GM19023 (cell line): ENCODE measurements at regions not wholly inside any gene's neighbourhood (a gene's known extent, or its start where the extent isn't known, plus 50 kb on each side); places are given as distances from the start of the nearest gene placed in this dataset.
"Not testable (repeated sequence)": the region's sequence is repeated elsewhere in the genome, so short reads cannot be mapped to it uniquely, and the experiment has no call there.

Experiments used
- ATAC-seq: cut with Tn5 transposase; IDR thresholded peaks from one replicate; pipeline ENCODE4 v1.9.1; 2021; ENCODE audit warnings: mild to moderate bottlenecking, moderate library complexity; ENCODE audit not compliant: unreplicated experiment

- no peak for ATAC-seq
Observed at GRCh38 chr3:27560484-27561056, 76.4 kb upstream of the SLC4A7 start.

GRCh38 chr3:27559835-27560234, 75.7 kb upstream of the SLC4A7 start:
- no peak for ATAC-seq

GRCh38 chr3:27559381-27559780, 75.2 kb upstream of the SLC4A7 start:
- no peak for ATAC-seq

- no peak for ATAC-seq
Observed at GRCh38 chr3:27557411-27557810, 73.2 kb upstream of the SLC4A7 start.

- ATAC-seq, result no peak
Observed at GRCh38 chr3:27556887-27557286, 72.7 kb upstream of the SLC4A7 start.

- ATAC-seq, result no peak
Observed at GRCh38 chr3:27554706-27555105, 70.5 kb upstream of the SLC4A7 start.

GRCh38 chr3:27553886-27554540, 69.8 kb upstream of the SLC4A7 start:
- no peak for ATAC-seq

GRCh38 chr3:27552708-27553107, 68.5 kb upstream of the SLC4A7 start:
- not testable (repeated sequence) for ATAC-seq

- ATAC-seq, result not testable (repeated sequence)
Observed at GRCh38 chr3:27551413-27551812, 67.2 kb upstream of the SLC4A7 start.

- ATAC-seq, result no peak
Observed at GRCh38 chr3:27545061-27545460, 60.9 kb upstream of the SLC4A7 start.

- ATAC-seq, result no peak
Observed at GRCh38 chr3:27544372-27544865, 60.2 kb upstream of the SLC4A7 start.

- ATAC-seq, result no peak
Observed at GRCh38 chr3:27542476-27542875, 58.3 kb upstream of the SLC4A7 start.

GRCh38 chr3:27540231-27540630, 56.0 kb upstream of the SLC4A7 start:
- no peak for ATAC-seq

GRCh38 chr3:27536491-27536890, 52.3 kb upstream of the SLC4A7 start:
- ATAC-seq, result no peak

GRCh38 chr3:27535809-27536392, 51.7 kb upstream of the SLC4A7 start:
- ATAC-seq, result no peak

- no peak for ATAC-seq
Observed at GRCh38 chr3:27533718-27534573, 49.8 kb upstream of the SLC4A7 start.
